SHP77 (cell line): ENCODE measurements at regions not wholly inside any gene's neighbourhood (a gene's known extent, or its start where the extent isn't known, plus 50 kb on each side); places are given as distances from the start of the nearest gene placed in this dataset.

Experiments
- DNase-seq, 2 experiments: peaks; one replicate each; lab custom pipeline; 2025; lab: John Stamatoyannopoulos, UW

DNA sequence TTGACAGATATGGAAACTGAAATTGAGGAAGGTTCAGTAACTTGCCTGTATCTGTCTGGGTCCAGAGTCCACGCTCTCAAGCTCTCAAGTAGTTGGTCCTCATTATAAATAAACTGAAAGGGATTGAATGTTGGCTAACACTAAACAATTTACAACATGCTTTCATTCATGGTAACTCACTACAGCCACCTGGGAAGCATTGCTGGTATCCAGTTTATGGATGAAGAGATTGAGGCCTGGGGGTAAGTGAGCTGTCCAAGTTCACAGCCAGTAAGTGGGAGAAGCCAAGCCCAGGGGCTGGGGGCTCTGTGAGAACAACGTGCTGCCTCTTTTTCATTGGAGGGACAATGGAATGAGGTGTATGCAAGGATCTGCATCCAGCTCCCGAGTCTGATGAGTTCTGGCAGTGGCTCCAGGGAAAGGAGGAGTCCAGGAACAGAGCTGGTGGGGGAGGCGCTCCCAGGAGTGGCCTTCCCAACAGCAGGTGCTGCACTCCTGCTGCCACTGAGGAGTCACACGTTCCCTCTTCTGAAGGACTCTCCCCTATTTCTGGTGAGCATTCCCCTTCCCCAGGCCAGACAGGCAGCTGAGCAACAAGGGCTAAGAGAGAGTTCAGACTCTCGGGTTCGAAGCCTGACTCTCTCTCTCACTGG lies 175.8 kb downstream of the CSNK2A3 start:
- no peak for DNase-seq

DNA sequence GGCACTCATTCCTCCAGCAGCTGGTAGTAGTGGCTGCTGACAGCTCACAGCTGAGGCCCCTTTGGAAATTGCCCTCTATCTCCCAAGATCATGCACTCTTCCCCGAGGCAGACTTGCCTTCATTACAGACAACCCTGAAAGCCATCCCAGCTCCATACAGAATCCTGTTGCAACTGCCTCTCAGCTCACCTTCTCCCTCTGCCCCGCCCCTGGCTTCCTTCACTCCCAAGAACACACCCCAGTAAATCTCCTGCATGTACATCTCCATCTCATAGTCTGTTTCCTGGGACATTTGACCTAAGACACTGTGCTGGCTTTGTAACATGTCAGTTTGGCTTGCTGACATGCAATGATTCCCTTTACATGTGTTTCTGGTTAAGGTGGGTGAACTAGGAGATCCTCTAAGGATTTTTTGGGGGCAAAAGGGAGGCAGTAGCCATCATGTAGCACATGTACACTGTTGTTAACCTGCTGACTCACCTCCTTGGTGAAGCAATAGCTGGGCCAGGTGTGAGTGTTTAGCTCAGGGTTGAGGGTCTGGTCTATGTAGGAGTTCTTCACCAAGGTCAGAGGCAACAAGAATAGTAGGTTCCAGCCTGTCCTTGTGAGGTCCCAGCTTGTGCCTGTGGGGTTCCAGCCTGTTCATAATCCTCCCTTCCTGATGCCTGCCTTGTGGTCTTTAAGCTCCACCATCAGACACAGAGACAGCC lies 179.6 kb downstream of the CSNK2A3 start:
- no peak for DNase-seq

DNA sequence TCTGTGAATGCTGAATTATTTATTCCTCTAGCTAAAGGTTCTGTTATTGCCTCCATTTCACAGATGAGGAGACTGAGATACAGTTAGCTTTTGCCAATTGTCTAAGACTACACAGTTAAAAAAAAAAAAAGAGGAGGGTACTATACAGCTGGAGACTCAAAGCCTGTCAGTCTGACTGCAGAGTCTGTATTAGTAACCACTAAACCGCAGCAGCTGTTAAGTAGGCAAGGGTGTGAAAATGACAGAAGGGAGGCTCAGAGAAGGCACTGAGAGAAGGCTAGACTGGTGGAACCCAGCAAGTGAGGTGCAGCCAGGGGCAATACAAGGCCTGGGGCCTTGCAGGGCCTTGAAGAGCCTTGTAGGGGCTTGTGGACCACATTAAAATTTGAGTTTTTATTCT lies 181.2 kb downstream of the CSNK2A3 start:
- DNase-seq: no peak

DNA sequence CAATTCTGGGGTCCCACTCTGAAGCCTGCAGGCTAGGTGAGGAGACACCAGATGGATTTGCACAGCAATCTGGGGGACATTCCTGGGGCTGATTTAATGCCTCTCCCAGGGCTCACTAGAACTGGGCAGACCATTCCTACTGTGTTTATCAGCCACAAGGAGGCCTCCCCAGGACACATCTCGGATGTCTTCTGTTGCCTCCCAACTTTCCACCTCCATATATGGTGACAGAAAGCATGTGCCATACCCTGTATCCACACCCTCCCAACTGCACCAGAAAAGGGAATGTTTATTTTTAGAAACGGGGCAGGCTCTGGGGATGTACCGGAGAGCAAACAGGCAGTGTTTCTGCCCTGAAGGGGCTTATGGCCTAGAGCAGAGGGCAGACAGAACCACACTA lies 181.8 kb downstream of the CSNK2A3 start:
- no peak for DNase-seq

DNA sequence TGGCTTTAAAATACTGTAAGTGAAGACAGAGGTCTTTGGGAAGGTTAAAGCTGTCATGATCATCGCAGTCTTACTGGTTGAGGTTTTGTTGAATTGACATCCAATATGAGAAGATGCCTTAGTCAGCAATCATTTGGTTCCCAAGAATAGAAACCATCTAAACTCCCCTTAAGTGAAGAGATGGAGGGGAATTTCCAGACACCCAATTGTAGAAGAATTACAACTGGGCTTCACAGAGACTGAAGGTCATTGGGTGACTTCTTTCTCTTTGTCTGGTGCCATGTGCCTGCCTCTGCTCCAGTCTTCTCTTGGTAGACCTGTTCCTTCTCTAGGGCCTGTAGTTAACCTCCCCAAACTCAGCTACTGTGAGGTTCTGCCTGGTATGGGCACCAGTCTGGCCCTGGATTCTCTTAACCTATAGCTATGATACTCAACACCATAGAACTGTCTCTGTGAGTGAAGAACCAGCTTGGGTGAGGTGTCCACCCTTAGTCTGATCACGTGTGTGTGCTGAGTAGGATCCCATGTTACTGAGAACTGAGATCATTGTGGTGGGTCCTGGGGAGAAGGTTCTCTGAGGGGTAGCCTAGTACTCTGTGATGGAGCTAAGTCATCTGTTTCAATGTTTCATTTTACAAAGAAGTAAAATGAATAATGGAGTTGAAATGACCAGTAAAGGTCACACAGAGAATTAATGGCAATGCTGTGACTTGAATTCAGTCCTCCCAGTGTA lies 182.5 kb downstream of the CSNK2A3 start:
- DNase-seq: no peak

DNA sequence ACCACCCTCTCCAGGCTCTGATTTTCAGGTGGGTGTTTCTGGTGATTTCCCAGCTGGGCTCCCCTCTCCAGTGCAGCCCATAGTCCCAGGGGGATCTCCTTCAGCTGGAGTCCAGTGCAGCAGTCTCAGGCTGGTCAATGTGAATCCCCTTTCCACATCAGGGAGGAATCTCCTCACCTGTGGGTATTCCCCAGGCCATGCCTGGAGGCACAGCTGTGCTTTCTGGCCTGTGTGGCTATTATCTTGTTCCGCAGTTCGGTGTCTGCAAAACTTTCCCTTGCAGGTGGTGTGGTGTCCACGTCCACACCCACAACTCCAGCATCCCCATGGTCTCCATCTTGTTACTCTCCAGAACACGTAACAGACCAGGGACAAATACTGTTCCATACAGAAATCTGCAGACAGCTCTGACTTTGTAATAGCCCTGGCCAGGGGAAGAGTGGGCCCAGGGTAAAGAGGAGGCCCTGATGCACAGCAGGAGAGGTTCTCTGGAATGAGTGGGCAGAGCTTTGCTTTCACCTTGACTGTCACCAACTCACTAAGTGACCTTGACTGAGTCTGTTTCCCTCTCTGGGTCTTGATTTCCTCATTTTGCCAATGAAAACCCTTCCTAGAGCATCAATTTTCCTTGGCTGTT lies 183.2 kb downstream of the CSNK2A3 start:
- no peak for DNase-seq

DNA sequence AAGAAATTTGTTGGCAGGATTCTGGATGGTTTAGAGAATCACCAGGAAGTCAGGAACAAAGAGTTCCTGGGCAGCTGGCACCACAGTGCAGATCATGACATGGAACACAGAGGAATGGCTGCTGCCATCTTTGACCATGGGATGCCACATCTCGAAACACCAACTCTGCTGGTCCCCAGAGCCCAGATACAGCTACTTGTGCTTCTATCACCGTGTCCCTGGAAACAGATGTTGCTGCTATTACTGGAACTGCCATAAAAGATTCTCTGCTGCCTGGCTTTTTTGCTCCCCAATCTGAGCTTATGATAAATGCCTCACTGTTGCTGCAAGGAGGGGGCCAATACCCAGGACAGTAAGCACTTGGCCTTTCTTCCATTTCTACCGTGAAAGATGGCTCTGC lies 185.2 kb downstream of the CSNK2A3 start:
- no peak for DNase-seq

DNA sequence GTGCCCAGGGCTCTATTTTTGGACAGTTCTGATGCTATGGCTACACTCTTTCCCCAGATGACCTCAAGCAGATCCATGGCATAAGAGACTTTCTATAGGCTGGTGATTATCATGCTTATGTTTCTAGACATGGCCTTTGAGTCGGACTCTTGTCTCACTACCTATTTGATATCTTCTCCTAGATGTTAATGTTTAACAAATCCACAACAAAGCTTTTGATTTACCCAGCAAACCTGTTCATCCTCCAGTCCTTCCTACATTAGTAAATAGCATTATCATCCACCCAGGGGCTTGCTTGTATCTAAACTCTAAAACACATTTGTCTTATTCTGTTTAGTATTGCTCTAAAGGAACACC lies 188.7 kb downstream of the CSNK2A3 start:
- no peak for DNase-seq

DNA sequence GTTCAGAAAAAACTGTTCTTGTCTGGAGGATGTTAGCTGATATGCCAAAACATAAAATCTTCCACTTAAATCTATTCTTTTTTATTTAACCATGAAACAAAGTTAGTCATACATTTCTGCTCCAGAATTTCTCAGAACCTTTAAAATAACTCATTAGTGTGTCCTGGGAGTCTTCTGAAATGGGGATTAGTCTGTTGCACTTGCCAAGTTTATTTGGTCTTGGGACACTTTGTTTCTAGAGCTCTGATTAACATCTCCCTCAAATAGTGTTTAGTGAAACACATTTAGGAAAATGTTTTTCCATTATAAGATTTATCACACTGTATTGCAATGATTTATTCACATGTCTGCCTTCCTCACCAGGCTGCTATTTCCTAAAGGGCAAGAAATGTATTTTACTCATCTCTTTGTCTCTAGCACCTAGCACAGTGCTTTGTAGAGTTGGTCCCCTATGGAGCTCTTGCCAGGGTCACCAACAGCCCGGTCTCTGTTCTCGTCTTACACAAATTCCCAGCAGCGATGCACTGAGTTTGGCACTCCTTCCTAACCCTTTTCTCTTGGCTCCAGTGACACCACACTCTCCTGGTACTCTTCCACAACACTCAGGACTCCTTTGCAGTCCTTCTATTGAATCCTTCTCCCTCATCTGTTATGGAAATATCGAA lies 189.2 kb downstream of the CSNK2A3 start:
- no peak for DNase-seq

DNA sequence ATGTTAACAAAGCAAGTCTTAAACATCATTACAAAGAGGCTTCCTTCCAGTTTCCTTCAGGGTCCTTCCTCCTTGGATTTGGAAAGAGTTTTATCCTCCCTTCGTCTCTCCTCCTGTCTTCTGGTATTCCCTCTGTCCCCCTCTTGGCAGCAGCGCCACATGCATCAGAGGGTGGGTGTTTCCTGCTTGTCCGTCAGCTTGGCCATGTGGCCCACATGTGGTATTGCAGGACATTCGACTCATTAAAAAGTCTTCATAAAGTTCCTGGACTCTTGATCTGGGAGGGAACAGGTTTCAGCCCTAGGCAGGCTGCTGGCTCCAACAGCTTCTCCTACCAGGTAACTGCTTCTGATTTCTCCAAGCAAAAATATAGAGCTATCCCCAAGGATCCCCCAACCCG lies 189.8 kb downstream of the CSNK2A3 start:
- DNase-seq: no peak

DNA sequence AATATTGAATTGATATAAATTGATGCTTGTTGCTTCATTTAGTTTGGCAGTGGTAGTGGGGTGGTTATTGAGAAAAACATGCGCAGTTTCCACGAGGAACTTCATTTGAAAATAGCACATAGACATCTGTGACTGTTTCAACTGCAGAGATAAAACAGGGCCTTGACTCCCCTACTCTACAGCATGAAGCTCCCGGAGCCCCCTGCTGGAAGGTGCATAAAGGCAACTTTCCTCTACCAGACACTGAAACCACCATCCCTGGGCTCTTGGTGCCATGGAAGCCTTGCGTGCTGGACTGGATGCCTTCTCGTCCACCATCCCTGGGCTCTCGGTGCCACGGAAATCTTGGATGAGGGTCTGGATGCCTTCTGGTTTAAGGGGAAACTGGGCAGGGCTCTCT lies 195.9 kb downstream of the CSNK2A3 start:
- no peak for DNase-seq

DNA sequence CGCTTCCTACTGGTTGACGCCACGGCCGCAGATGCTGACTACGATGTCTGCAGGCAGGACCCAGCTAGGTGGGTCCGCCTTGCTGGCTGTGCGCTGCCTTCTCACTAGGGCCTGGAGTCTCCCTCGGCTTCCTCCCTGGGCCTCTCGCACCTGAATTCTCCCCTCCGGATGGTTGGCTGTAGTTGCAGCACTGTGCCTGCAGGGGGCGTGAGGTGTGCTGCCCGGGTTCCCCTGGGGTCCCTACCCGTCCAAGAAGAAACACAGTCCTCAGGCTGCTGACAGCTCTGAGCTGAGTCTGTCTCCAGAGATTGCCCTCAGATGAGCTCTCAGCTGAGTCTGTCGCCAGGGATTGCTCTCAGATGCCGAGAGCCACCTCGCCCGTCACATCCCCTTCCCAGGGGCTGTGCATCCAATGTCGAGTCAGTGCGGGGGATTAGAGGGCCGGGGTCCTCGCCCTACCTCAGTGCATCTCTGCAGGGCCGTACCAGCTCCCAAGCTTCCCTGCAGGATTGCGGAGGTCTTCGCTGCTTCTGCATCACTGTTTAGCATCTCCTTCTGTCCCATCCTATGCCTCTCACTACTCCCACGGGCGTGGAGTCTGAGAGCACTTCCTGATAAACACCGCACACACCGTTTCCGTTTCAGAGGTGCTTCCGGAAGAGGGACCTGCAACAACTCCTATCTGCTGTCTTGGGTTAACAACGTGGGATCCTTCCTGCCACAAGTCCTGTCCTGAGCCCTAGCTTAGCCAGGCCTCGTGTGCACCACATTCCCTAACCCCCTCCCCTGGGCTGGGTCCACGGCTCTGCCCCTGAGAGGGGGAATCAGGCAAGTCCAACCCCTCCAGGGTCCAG lies 196.9 kb downstream of the CSNK2A3 start:
- no peak for DNase-seq

DNA sequence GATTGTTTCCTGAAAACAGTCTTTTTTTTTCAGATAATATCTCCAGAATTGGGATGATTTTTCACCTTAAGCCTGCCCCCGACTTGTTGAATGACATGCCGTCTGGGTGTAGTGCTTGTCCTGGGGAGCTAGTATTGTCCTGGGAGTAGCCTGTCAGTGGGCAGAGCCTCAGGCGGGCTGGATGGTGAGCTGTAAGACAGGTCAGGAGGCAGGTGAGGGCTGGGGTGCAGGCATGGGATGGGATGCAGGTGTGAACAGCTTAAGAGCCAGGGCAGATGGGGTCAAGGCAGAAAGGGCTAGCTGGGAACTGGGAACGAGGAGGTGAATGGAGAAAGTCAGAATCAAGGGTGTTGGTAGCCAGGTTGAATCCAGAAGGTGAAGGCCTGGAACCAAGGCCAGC lies 200.2 kb downstream of the CSNK2A3 start:
- no peak for DNase-seq

DNA sequence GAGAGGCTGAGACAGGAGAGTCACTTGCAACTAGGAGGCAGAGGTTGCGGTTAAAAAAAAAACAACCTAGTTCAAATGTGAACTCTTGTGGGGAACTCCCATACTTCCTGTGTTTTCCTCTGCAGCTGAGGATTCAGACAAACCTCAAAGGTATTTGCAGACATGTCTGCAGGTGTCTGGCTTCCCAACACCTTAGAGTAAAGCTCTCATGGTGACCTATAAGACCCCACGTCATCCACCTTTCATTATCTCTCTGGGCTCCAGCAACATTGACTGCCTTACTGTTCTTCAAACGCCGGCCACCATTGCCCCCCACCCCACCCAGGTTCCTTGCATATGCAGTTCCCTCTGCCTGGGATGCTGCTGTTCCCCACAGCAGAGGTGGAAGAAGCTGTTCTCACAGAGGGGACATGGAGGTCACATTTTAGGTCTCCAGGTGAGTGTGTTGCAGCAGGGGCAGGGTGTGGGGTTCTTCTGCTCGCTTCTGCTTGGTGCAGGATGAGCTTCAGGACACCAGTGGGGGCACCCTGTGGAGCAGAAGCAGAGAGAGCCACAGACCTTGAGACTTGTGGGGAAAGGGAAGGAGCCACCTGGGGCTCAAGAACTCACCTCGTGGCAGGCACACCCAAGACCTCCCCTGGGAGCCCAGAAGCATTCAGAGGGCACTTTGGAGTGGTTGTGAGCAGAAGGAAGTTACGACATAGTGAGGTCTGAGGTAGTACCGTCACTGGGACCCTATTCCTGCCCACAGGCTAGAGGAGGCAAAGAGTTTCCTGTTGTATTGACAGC lies 203.2 kb downstream of the CSNK2A3 start:
- no peak for DNase-seq

DNA sequence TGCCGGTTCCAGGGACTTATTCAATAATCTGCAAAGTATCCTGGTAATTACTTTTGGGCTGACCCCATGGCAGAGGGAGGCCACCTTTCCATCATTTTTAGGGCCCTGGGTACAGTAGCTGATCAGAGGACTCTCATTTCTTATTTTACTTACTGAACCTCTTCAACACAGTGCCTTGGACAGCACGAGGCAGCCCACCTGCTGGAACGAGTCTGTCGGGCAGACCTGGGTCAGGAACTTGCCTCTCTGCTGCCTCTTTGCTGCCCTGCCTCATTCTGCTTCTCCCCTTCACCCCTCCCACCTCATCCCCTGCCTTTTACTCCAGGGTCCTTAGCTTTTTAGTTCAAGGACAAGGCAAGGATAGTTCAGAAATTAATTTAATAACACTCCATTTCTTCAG lies 204.5 kb downstream of the CSNK2A3 start:
- no peak for DNase-seq

DNA sequence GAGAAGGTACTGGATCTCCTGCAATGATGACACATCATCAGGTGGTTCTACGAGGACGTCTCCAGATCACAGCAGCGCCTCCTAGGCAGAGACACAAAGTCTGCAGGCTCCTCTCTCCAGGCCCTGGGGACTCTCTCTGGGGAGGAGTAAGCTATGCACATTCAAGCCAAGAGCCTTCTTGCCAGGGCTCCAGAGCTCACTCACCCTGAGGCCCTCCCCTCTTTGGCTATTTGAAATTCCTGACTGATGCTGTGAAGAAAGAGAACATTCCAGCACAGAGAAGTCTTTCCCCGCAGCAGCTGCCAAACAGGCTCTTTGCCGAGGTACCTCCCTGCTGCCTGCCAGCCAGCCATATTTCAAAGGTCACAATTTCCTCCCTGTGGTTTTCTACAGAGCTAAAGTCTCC lies 204.9 kb downstream of the CSNK2A3 start:
- DNase-seq: no peak

DNA sequence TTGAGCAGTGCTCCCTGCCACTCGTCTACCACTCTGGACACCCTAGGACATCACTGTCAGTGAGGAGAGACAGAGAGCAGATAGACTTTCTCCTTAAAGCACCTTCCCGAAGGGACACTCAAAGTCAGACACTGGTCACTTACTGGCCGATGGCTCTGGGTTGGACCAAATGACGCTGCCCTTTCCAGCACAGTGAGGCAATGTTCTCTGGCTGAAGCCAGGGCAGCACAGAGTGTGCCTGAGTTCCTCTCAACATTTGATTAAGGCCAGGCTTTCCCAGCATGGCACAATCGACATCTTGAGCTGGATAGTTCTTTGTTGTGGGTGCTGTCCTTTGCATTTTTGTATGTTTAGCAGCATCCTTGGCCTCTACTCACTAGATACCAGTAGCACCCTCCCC lies 206.2 kb downstream of the CSNK2A3 start:
- no peak for DNase-seq

DNA sequence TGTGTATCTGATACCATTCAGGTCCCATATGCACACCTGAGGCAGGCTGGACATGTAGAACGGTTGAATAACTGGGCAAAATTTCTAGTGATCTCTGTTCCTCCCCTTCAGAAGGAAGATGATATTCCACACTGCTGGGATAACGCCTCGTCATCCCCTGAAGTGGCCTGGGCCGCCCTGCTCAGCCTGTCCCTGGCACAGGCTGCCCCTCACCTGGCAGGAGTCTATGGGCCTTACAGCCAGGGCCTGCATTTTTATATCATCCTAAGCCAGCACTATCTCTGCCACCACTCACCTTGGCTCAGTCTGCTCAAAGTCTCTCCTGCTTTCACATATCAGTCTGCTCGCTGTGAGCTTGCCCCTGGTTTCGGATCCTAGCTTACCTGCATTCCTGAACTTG lies 209.2 kb downstream of the CSNK2A3 start:
- DNase-seq: no peak

DNA sequence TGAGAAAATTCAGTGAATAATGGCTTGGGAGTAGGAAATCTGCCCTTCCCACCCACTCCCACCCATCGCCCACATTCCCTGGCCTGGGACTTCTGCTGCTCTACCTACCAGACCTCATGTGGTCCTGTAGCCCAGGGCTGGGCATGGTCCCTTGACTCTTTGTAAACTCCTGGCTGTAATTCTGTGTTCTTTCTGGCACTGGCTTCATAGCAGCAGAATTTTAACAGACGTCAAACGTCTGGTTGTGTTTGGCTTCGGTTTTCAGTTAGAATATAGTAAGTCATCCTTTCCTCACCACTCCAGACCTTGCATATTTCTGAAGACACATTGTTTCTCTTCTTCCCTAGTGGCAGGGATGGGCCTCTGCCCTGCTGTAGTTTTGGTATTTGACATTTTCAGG lies 210.6 kb downstream of the CSNK2A3 start:
- no peak for DNase-seq

DNA sequence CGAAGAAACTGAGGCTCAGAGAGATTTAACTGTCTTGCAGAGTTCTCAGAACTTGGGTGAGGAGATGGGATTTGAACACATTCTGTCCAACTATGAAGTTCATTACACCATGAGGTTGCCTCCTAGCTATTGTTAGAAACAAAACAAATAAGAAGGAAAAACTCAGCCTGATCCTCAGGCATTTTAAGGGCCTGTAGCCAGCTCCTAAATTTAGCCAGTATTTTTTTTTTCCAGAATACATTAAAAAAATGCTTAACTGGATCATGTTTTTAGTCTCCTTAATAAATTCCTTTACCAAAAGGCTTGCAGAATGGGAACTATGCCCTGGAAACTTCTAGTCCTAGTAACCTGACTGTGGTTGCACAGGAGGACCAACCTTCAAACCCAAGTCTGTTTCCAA lies 212.0 kb downstream of the CSNK2A3 start:
- DNase-seq: no peak

DNA sequence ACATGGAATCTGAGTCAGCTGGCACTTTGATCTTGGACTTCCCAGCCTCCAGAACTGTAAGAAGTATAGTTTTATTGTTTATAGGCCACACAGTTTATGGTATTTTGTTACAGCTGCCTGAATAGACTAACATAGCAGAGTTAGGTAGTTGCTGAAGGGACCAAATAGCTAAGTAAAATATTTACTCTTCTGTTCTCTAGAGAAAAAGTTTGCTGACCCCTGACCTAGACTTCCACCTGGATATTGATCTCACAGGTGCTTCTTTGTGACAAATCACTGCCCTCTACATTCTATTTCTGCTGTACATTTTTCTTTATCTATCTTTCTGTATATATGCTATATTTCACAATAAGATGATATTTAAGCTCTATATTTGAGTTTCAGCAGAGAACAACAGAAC lies 212.5 kb downstream of the CSNK2A3 start:
- DNase-seq: no peak
